GM20000 (cell line): ENCODE measurements at regions not wholly inside any gene's neighbourhood (a gene's known extent, or its start where the extent isn't known, plus 50 kb on each side); places are given as distances from the start of the nearest gene placed in this dataset.

Experiments used
- DNase-seq: peaks from one replicate; pipeline ENCODE4 v3.0.0; 2012; ENCODE audit warnings: low spot score
- TF ChIP-seq, protein P1 (sequence below): IDR thresholded peaks from 2 replicates; pipeline ENCODE4 v1.5.1; 2012; ENCODE audit warnings: mild to moderate bottlenecking, control low read depth; ENCODE audit errors: extremely low read depth, missing control alignments

DNA sequence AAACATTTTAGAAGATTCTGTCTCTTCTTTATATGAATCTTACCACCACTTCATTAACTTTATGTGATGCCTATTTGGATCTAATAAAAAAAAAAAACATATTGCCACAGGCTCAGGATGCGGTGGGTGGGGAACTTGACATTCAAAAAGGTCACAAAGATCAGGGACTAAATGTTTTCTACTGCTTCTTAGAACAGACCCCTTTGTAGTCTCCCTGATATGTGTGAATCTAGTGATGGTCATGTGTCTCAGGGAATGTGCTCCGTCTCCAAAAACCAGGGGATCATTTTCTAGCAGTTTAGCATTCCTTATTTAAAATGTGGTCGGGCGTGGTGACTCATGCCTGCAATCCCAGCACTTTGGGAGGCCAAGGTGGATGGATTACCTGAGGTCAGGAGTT lies 807.8 kb upstream of the CHAC2 start:
- TF ChIP-seq, protein P1, sequence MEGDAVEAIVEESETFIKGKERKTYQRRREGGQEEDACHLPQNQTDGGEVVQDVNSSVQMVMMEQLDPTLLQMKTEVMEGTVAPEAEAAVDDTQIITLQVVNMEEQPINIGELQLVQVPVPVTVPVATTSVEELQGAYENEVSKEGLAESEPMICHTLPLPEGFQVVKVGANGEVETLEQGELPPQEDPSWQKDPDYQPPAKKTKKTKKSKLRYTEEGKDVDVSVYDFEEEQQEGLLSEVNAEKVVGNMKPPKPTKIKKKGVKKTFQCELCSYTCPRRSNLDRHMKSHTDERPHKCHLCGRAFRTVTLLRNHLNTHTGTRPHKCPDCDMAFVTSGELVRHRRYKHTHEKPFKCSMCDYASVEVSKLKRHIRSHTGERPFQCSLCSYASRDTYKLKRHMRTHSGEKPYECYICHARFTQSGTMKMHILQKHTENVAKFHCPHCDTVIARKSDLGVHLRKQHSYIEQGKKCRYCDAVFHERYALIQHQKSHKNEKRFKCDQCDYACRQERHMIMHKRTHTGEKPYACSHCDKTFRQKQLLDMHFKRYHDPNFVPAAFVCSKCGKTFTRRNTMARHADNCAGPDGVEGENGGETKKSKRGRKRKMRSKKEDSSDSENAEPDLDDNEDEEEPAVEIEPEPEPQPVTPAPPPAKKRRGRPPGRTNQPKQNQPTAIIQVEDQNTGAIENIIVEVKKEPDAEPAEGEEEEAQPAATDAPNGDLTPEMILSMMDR = no peak
- no peak for DNase-seq

DNA sequence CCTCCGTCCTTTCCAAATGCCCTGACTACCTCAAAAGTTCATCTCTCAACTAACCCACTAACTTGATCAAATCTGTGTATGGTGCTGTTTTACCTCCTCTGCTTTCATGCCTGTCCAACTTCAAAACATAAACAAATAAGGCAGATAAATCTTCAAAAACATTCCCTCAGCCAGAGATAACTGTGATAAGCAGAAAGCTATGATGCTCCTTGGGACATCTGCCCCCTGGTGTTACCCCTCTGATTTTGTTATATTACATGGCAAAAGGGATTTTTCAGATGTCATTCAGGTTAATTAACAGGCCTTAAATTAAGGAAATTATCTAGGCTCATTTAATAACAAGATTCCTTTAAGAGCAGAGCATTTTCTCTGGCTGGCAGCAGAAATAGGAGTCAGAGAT lies 810.8 kb upstream of the CHAC2 start:
- no peak for DNase-seq
- TF ChIP-seq, protein P1 = no peak

DNA sequence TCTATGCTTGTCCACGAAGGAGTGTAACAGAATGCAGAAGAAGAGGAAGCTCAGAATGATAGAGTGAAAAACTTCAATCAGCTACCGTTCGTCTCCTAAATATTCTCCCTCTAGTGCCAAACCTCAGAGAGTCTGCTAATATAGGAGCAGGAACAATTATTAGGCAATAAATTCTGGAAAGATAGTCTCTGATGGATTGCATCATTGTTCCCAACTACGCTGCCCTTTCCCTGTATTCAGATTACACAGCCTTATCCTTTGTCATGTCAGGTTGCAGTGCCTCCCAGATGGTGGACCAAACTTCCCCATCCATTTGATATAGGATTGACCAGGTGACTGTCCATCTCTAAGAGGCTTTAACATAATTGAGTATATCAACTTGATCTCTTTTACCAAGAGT lies 811.5 kb upstream of the CHAC2 start:
- DNase-seq = no peak
- TF ChIP-seq, protein P1 = no peak

DNA sequence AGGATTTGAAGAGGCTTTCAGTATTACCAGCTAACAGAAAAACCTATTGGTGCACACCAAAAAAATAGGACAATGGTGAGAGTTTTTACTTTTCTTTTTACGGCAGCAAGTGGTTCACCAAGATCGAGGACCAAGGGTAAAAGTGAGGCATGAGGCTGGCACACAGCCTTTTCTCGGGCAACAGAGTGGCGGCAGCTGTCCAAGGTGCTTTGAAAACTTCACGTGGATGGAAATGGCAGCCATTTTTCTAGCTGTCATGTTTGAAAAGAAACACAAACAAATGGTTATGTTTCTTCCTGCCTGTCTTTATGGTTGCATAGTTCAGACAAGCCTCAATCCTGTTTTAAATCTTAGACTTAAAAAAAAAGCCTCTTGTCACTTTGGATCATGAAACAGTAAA lies 812.5 kb upstream of the CHAC2 start:
- no peak for DNase-seq
- TF ChIP-seq, protein P1 = no peak

DNA sequence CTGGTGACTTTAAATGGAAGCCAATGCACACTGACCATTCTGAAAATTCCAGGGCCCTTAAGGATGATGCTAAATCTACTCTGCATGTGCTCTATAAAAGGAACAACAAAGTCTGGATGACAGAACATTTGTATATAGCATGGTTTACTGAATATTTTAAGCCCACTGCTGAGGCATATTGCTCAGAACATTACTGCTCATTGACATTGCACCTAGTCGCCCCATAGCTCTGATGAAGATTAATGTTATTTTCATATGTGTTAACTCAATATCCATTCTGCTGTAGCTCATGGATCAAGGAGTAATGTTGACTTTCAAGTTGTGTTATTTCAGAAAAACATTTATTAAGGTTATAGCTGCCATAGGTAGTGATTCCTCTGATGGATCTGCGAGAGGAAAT lies 827.5 kb upstream of the CHAC2 start:
- DNase-seq = no peak
- TF ChIP-seq, protein P1 = no peak

DNA sequence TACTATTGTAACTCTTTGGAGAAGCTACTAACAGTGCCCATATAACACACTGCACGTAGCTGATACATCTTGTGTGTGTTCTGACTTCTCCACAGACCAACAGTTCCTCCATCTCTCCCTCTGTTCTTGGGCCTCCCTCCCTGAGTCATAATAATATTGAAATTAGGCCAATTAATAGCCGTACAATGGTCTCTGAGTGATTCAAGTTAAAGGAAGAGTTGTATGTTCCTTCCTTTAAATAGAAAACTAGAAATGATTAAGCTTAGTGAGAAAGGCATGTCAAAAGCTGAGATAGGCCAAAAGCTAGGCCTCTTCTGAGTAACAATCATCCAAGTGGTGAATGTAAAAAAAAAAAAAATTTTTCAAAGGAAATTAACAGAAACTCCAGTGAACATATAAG lies 828.4 kb upstream of the CHAC2 start:
- TF ChIP-seq, protein P1 = no peak
- DNase-seq = no peak

DNA sequence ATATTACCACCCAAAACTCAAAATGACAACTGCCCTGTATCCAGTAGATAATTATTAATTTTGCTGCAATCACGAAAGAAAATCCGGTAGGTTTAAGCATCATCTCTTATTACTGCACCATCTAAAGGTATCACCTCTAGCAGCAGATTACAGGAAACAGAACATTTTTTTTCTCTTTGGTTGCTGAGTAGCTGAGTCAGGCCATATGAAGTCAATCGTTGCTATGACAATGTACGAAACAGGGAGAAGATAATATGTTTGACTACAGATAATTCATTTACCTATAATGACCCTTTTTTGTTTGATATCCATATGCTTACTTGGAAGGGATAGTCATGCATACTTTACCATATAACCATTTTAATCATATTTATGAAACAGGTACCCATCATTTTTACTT lies 831.6 kb upstream of the CHAC2 start:
- TF ChIP-seq, protein P1 = no peak
- no peak for DNase-seq
